ENCODE measurements at regions not wholly inside any gene's neighbourhood (a gene's known extent, or its start where the extent isn't known, plus 50 kb on each side); places are given as distances from the start of the nearest gene placed in this dataset.

DNA sequence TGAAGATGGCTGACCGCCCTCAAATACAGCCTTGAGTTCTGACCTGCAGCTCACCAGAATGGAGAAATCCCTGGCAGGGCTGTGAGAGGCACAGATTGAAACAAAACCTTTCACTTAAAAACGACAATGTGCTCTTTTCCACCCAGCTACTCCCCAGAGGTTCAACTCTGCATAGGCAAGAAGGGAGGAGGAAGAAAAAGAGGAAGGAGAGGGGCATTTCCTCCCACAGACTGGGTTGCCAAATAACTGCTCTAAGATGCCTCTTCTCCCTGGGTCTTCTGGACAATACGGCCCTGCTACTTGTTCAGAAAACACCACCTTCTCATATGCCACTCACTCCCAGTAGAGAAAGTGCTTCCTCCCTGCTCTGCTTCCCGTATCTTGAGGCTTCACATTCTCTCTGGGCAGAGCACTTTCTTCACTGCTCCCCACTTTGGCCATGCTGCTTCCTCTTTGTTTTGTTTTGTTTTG is 136.4 kb upstream of the SLC1A4 start:
- H3K4me3 ChIP-seq (ENCODE audit: low read depth, low read length), result no peak overlapping the region
- TF ChIP-seq MYC (IDR thresholded peaks at IDR 0.05; ENCODE audit: low read depth, low read length) (peak; percentile 79), POLR2A (IDR thresholded peaks at IDR 0.05; ENCODE audit: extremely low read depth, insufficient read length) (peak; percentile 16)
- TF ChIP-seq, protein P1, sequence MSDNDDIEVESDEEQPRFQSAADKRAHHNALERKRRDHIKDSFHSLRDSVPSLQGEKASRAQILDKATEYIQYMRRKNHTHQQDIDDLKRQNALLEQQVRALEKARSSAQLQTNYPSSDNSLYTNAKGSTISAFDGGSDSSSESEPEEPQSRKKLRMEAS (IDR thresholded peaks at IDR 0.05; ENCODE audit: low read depth, low read length), result peak; percentile 59
- TF ChIP-seq, protein P2, sequence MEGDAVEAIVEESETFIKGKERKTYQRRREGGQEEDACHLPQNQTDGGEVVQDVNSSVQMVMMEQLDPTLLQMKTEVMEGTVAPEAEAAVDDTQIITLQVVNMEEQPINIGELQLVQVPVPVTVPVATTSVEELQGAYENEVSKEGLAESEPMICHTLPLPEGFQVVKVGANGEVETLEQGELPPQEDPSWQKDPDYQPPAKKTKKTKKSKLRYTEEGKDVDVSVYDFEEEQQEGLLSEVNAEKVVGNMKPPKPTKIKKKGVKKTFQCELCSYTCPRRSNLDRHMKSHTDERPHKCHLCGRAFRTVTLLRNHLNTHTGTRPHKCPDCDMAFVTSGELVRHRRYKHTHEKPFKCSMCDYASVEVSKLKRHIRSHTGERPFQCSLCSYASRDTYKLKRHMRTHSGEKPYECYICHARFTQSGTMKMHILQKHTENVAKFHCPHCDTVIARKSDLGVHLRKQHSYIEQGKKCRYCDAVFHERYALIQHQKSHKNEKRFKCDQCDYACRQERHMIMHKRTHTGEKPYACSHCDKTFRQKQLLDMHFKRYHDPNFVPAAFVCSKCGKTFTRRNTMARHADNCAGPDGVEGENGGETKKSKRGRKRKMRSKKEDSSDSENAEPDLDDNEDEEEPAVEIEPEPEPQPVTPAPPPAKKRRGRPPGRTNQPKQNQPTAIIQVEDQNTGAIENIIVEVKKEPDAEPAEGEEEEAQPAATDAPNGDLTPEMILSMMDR (IDR thresholded peaks at IDR 0.05; ENCODE audit: low read depth, low read length), result no peak
- peak; percentile 99 for DNase-seq (ENCODE audit: low read depth)

DNA sequence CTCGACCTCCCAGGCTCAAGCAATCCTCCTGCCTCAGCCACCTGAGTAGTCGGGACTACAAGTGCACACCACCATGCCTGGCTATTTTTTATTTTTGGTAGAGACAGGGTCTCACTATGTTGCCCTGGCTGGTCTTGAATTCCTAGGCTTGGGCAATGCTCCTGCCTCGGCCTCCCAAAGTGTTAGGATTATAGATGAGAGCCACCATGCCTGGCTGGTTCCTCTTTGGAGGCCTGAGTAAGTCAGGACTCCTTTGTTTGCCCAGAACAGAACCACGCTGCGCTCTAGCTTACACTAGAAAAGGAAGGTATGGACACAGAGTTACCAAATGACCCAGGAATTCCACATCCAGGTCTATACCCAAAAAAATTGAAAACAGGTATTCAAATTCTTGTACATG is 135.9 kb upstream of the SLC1A4 start:
- DNase-seq (ENCODE audit: low read depth), result peak; percentile 43
- TF ChIP-seq, protein P1 (IDR thresholded peaks at IDR 0.05; ENCODE audit: low read depth, low read length), result no peak
- no peak for TF ChIP-seq MYC (IDR thresholded peaks at IDR 0.05; ENCODE audit: low read depth, low read length)
- TF ChIP-seq, protein P2 (IDR thresholded peaks at IDR 0.05; ENCODE audit: low read depth, low read length), result no peak
- no peak for TF ChIP-seq POLR2A (IDR thresholded peaks at IDR 0.05; ENCODE audit: extremely low read depth, insufficient read length)
- no peak overlapping the region for H3K4me3 ChIP-seq (ENCODE audit: low read depth, low read length)

DNA sequence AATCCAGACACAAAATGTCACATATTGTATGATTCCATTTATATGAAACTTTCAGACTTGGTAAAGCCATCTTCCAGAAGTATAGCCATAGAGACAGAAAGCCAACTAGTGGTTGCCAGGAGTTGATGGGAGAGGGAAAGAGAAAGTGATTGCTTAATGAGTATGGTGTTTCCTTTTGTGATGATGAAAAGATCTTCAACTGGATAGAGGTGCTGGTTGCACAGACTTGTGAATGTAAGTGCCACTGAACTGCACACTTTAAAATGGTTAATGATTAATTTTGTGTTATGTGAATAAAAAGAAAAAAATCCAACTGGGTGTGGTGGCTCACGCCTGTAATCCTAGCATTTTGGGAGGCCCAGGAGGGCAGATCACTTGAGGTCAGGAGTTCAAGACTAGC is 135.3 kb upstream of the SLC1A4 start:
- DNase-seq (ENCODE audit: low read depth), result peak; percentile 64
- TF ChIP-seq, protein P2 (IDR thresholded peaks at IDR 0.05; ENCODE audit: low read depth, low read length), result no peak
- TF ChIP-seq POLR2A (IDR thresholded peaks at IDR 0.05; ENCODE audit: extremely low read depth, insufficient read length) (no peak), MYC (IDR thresholded peaks at IDR 0.05; ENCODE audit: low read depth, low read length) (no peak)
- TF ChIP-seq, protein P1 (IDR thresholded peaks at IDR 0.05; ENCODE audit: low read depth, low read length), result no peak
- H3K4me3 ChIP-seq (ENCODE audit: low read depth, low read length), result no peak overlapping the region

DNA sequence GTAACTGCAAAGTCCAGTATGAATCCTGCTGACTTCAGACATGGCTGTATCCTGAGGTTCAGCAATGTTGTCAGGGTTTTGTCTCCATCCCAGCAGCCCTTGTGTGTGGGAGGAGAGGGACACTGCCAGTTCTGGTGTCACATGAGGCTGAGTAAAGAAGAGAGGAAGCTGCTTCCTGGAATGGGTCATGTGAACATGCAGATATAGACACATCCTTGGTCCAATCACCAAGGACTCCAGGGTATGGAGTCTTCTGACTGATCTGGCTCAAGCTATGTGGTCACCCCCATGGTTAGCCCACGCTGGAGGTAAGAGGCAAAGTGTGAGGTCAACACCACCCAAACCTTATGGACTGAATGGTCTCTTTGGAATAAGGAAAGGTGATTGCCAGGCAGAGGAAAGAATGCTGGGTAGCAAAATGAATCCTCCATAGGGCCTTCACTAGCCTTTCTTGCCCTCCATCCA is 134.4 kb upstream of the SLC1A4 start:
- DNase-seq (ENCODE audit: low read depth), result peak; percentile 86
- no peak overlapping the region for H3K4me3 ChIP-seq (ENCODE audit: low read depth, low read length)
- no peak for TF ChIP-seq MYC (IDR thresholded peaks at IDR 0.05; ENCODE audit: low read depth, low read length)
- TF ChIP-seq, protein P1 (IDR thresholded peaks at IDR 0.05; ENCODE audit: low read depth, low read length), result peak; percentile 84

DNA sequence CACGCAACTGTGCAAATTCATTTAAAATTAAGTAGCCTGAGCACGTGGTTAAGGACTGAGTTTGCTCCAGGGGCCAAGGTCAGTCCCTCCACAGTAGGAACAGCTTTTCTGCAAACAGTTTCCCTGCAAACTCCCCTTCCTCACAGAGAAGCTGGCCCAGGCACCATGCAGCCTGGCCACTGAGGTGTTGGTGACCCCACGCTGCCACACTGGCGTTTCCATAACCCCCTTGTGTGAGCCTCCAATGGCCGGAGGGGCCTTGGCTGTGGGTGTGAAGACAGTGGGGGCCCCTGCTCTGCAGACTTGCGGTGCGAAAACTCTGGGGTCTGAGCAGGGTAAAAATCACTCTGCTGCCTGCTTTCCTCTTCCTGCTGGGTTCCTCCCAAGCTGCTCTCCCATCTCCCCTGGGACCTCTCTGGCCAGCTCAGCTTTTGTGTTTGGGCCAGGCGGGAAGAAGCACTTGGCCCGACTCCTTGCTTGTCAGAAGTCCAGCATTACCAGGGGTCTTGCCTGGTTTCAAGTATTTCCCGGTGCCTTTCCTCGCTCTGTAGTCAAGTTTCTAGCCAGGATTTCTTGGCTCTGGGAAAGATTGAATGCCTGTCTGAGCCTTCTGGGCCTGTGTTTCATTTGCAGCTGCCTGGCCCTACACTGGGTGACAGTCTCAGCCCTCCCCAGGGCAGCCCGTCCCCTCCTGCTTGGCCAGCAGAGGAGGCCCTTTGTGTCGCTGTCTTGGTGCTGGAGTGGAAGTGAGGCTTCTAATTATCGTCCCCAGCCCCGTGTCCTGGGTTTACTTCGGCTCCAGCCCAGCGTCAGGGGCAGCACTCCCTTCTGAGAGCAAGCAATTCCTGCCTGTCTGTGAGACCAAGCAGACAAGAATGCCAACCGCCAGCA is 131.4 kb upstream of the SLC1A4 start:
- TF ChIP-seq, protein P2 (IDR thresholded peaks at IDR 0.05; ENCODE audit: low read depth, low read length), result peak; percentile 3
- TF ChIP-seq, protein P1 (IDR thresholded peaks at IDR 0.05; ENCODE audit: low read depth, low read length), result peak; percentile 60; the same call in 1 of the 2 replicates
- TF ChIP-seq MYC (IDR thresholded peaks at IDR 0.05; ENCODE audit: low read depth, low read length), result no peak
- no peak overlapping the region for H3K4me3 ChIP-seq (ENCODE audit: low read depth, low read length)
- peak; percentile 51 for DNase-seq (ENCODE audit: low read depth)

All from NB4 (cell line).